BJ (cell line): ENCODE measurements at regions not wholly inside any gene's neighbourhood (a gene's known extent, or its start where the extent isn't known, plus 50 kb on each side); places are given as distances from the start of the nearest gene placed in this dataset.

Source experiments
- CTCF ChIA-PET: fragments of 350-600 bp; formaldehyde crosslinking; extraction: SDS; loops from one replicate; lab custom pipeline; 2021; ENCODE audit warnings: antibody characterized with exemption, inconsistent platforms; lab: Yijun Ruan, JAX
- POLR2A ChIA-PET: fragments of 300-600 bp; sonication (Branson Sonifier 250); formaldehyde crosslinking; extraction: SDS; loops from one replicate; lab custom pipeline; 2021; ENCODE audit warnings: antibody characterized with exemption; lab: Charles Lee
- DNase-seq: peaks from one replicate; pipeline ENCODE4 v3.0.0-alpha.2; 2011; ENCODE audit warnings: low read depth
- H3K27me3 ChIP-seq: 2 replicates; pipeline ENCODE4 v1.6.0; 2011; ENCODE audit warnings: low read length; ENCODE audit not compliant: control insufficient read depth, insufficient read depth
- H3K36me3 ChIP-seq: 2 replicates; pipeline ENCODE4 v1.5.1; 2011; ENCODE audit warnings: low read length; ENCODE audit not compliant: control insufficient read depth, insufficient read depth
- H3K4me3 ChIP-seq: 2 replicates; pipeline ENCODE4 v1.5.1; 2011; ENCODE audit warnings: low read depth, mild to moderate bottlenecking, control low read depth, low read length
- CTCF ChIP-seq: IDR thresholded peaks from 2 replicates; pipeline ENCODE4 v1.5.1; 2011; ENCODE audit warnings: low read depth, mild to moderate bottlenecking, control low read depth, inconsistent platforms, low read length, moderate library complexity; ENCODE audit not compliant: insufficient read depth

DNA sequence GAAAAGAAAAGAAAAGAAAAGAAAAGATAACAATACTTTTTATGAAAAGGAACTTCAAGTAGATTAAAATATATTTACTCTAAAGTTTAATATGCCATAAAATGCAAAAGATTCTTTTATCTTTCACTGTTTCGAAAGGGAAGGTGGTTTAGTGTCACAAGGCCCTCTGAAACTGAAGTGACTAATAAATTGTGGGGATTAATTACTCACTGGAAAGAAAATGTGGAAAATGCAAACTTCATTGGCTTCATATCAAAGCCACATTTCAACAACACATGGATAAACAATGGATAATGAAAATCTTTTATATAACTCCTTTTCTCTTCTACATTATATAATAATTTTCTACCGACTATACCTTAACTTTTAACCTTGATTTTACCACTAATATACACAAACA is 320.5 kb upstream of the RSPO3 start:
- DNase-seq: no peak
- H3K36me3 ChIP-seq: no peaks in the 10 kb centered on the region
- ChIA-PET POLR2A (no interaction called here), CTCF (no interaction called here)
- TF ChIP-seq CTCF: no peak
- no peak overlapping the region for H3K4me3 ChIP-seq
- H3K27me3 ChIP-seq: no peaks in the 10 kb centered on the region

- CTCF ChIA-PET: interaction anchor here (0.6 to 2.7 kb wide), 12 partner anchors 9 to 808 kb away, joined by 3 to 12 read pairs (median 5); partner anchors contain the start of gene RNF146
- H3K36me3 ChIP-seq: no peaks in the 10 kb centered on the region
- no peak for DNase-seq
- no peak overlapping the region for H3K4me3 ChIP-seq
- TF ChIP-seq CTCF: no peak
- POLR2A ChIA-PET: no interaction called here
- H3K27me3 ChIP-seq: no peaks in the 10 kb centered on the region
These were observed 314.7 kb upstream of the RSPO3 start for GRCh38 chr6:126803769-126804168.

- Histone ChIP-seq H3K36me3 (no peaks in the 10 kb centered on the region), H3K27me3 (no peaks in the 10 kb centered on the region), H3K4me3 (no peak overlapping the region)
- no peak for DNase-seq
- ChIA-PET POLR2A (no interaction called here), CTCF (interaction anchor here (0.6 to 2.7 kb wide), 20 partner anchors 9 to 1147 kb away, joined by 3 to 12 read pairs (median 4); partner anchors contain the start of gene RNF146)
- peak; percentile 77 for TF ChIP-seq CTCF
These were observed 314.0 kb upstream of the RSPO3 start for GRCh38 chr6:126804332-126805064.

DNA sequence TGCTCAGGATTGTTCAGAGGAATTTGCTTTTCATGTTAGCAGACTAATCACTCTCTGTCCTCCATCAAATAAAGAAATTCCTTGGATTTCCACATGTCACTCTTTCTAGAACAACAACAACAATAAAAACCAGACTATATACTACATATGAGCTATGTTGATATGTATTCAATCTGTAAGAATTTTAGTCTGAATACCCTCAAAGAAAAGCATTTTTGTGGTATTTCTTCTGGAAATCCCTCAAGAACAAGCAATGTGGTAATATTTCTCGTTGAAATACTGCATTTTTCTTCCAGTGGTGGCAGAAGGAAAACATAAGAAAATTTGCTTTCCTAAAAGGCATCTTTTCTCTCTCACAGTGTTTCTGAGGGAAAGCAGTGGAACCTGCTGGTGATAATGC is 312.6 kb upstream of the RSPO3 start:
- Histone ChIP-seq H3K4me3 (no peak overlapping the region), H3K27me3 (no peaks in the 10 kb centered on the region), H3K36me3 (no peaks in the 10 kb centered on the region)
- POLR2A ChIA-PET: no interaction called here
- CTCF ChIA-PET: interaction anchor here (0.6 to 1.9 kb wide), 5 partner anchors 13 to 383 kb away, joined by 3 to 9 read pairs (median 4); no protein-coding TSS in a partner anchor
- TF ChIP-seq CTCF: no peak
- no peak for DNase-seq

- H3K36me3 ChIP-seq: no peaks in the 10 kb centered on the region
- ChIA-PET POLR2A (no interaction called here), CTCF (no interaction called here)
- no peaks in the 10 kb centered on the region for H3K27me3 ChIP-seq
- no peak for TF ChIP-seq CTCF
- DNase-seq: no peak
- H3K4me3 ChIP-seq: no peak overlapping the region
These were observed 310.6 kb upstream of the RSPO3 start for GRCh38 chr6:126807876-126808275.
